Adrenal gland (tissue), 9 donors: ENCODE measurements at regions not wholly inside any gene's neighbourhood (a gene's known extent, or its start where the extent isn't known, plus 50 kb on each side); places are given as distances from the start of the nearest gene placed in this dataset.

ENCODE experiments used
- DNase-seq, 7 donors: peaks; one replicate each; pipeline ENCODE4 v3.0.0-alpha.2; 2019 to 2020
- H3K27ac ChIP-seq, 5 donors: fragments of 200-600 bp; sonication (generic) in 4 of 5; 1 replicate in 3 of 5; 2 replicates in 2 of 5; pipeline versions ENCODE4 v1.5.1 to v1.8.0; 2016 to 2020; ENCODE audit warnings: mild to moderate bottlenecking in 1 of 5
- H3K27me3 ChIP-seq: fragments of 200-600 bp; 2 replicates; pipeline ENCODE4 v1.8.0; 2021
- H3K36me3 ChIP-seq, 2 donors: fragments of 200-600 bp; replicated peaks in 1 of 2; 1 replicate in 1 of 2; 2 replicates in 1 of 2; pipeline versions ENCODE4 v1.5.1 to v1.8.0; 2018 to 2022
- H3K4me1 ChIP-seq, 2 donors: fragments of 200-600 bp; replicated peaks in 1 of 2; 1 replicate in 1 of 2; 2 replicates in 1 of 2; pipeline versions ENCODE4 v1.5.1 to v1.8.0; 2018 to 2021
- H3K4me3 ChIP-seq, 4 donors: fragments of 200-600 bp; sonication (generic) in 3 of 4; one replicate each; pipeline ENCODE4 v1.5.1; 2016 to 2018
- H3K9me3 ChIP-seq, 3 donors: fragments of 200-600 bp; sonication (generic) in 1 of 3; replicated peaks in 1 of 3; 1 replicate in 2 of 3; 2 replicates in 1 of 3; pipeline versions ENCODE4 v1.5.1 to v1.8.0; 2016 to 2021
- CTCF ChIP-seq, 6 experiments: fragments of 450-650 bp in 4 of 6; fragments of 200-600 bp in 2 of 6; sonication (generic) in 1 of 6; IDR thresholded peaks; 1 replicate in 5 of 6; 2 replicates in 1 of 6; pipeline versions ENCODE4 v1.5.1 to v1.8.0; 2016 to 2021; ENCODE audit warnings: antibody characterized with exemption in 6 of 6, mild to moderate bottlenecking in 2 of 6, moderate library complexity in 1 of 6
- POLR2A ChIP-seq, 2 donors: fragments of 450-650 bp; IDR thresholded peaks; one replicate each; pipeline ENCODE4 v1.6.1; 2017; ENCODE audit warnings: antibody characterized with exemption in 2 of 2, mild to moderate bottlenecking in 2 of 2, moderate library complexity in 1 of 2
- WGBS, 4 donors: extraction: QIAGEN DNeasy Blood & Tissue Kit in 2 of 4; methylation state at CpG; one replicate each; pipeline versions ENCODE4 v1.1.5 to v1.1.7; 2013 to 2017; 5-methylcytosine and 5-hydroxymethylcytosine counted together
- intact Hi-C, 2 donors: fragments of 100-400 bp; cut with DNase I; formaldehyde crosslinking; loops; one replicate each; pipeline versions ENCODE4 v1.14.1 to v1.15.0; 2022 to 2023
- donor health status: healthy with polysubstance abuse.
- donor health status: Bipolar disorder and iron deficiency.
- donor health status: DM: yes; HTN: yes; CAD: no.
- donor health status: DM: no; HTN: no; CAD: no.
- donor health status: DM: no; HTN: no; CAD: no.

GRCh38 chr5:2841208-2841607 lies 89.7 kb upstream of the IRX2 start:
- H3K4me3 ChIP-seq, result no peak overlapping the region
- no peak for TF ChIP-seq POLR2A (IDR thresholded peaks at IDR 0.05)
- TF ChIP-seq CTCF (IDR thresholded peaks at IDR 0.05), result no peak
- WGBS, 4 donors, result 51 to 62% (median 58%) methylated on average over 5 of the region's 5 CpGs
- no peaks in the 10 kb centered on the region for H3K9me3 ChIP-seq
- DNase-seq, result no peak
- H3K27me3 ChIP-seq, result no peaks in the 10 kb centered on the region
- intact Hi-C loops, result no loop called here
- no peaks in the 10 kb centered on the region for H3K36me3 ChIP-seq
- no peaks in the 10 kb centered on the region for H3K4me1 ChIP-seq
- H3K27ac ChIP-seq, result no peak overlapping the region

- no peak for DNase-seq
- Histone ChIP-seq H3K27ac (no peak overlapping the region), H3K36me3 (no peaks in the 10 kb centered on the region), H3K4me1 (no peaks in the 10 kb centered on the region), H3K9me3 (no peaks in the 10 kb centered on the region), H3K27me3 (no peaks in the 10 kb centered on the region), H3K4me3 (no peak overlapping the region)
- intact Hi-C loops, result no loop called here
- 60 to 68% (median 66%) methylated on average over 10 of the region's 10 CpGs for WGBS, 4 donors
- TF ChIP-seq CTCF (IDR thresholded peaks at IDR 0.05), result no peak
- no peak for TF ChIP-seq POLR2A (IDR thresholded peaks at IDR 0.05)
Observed at GRCh38 chr5:2840372-2840915, 89.0 kb upstream of the IRX2 start.

- Histone ChIP-seq H3K36me3 (no peaks in the 10 kb centered on the region), H3K4me1 (no peaks in the 10 kb centered on the region), H3K27ac (no peak overlapping the region), H3K27me3 (no peaks in the 10 kb centered on the region), H3K9me3 (no peaks in the 10 kb centered on the region), H3K4me3 (no peak overlapping the region)
- WGBS, 4 donors, result 61 to 66% (median 64%) methylated on average over 5 of the region's 5 CpGs
- intact Hi-C loops, result no loop called here
- TF ChIP-seq POLR2A (IDR thresholded peaks at IDR 0.05), result no peak
- TF ChIP-seq CTCF (IDR thresholded peaks at IDR 0.05), result no peak
- no peak for DNase-seq
Observed at GRCh38 chr5:2836133-2836532, 84.7 kb upstream of the IRX2 start.

- WGBS, 4 donors, result 24 to 49% (median 43%) methylated on average over 11 of the region's 11 CpGs
- DNase-seq, result no peak
- H3K36me3 ChIP-seq, result no peaks in the 10 kb centered on the region
- no peaks in the 10 kb centered on the region for H3K4me1 ChIP-seq
- intact Hi-C loops, result no loop called here
- no peak overlapping the region for H3K27ac ChIP-seq
- H3K9me3 ChIP-seq, result no peaks in the 10 kb centered on the region
- H3K4me3 ChIP-seq, result no peak overlapping the region
- no peaks in the 10 kb centered on the region for H3K27me3 ChIP-seq
- TF ChIP-seq POLR2A (IDR thresholded peaks at IDR 0.05) (no peak), CTCF (IDR thresholded peaks at IDR 0.05) (no peak)
Observed at GRCh38 chr5:2833556-2833955, 82.1 kb upstream of the IRX2 start.
